ENCODE measurements at regions not wholly inside any gene's neighbourhood (a gene's known extent, or its start where the extent isn't known, plus 50 kb on each side); places are given as distances from the start of the nearest gene placed in this dataset.

DNA sequence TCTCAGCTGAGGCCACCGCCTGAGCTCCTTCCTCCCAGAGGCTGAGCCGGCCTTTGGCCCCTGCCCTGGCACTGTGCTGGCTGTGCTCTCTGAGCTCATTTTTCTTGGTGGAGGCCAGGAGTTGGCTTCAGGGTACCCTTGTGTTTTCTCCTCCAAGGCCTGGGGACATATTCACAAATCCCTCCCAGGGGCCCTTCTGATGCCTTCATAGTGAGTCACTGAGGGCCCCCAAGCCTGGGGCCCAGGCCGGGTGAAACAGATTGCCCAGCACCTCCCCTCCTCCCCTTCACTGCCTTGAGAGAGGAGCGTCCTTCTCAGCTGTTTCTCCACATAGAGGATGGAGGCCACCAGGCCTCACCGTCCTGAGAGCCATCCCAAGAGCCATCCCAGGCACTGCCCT lies 105.8 kb downstream of the SIK1 start:
- H3K4me3 ChIP-seq (ENCODE audit: low read depth in 1 of 2, low read length in 2 of 2), result no peak overlapping the region
- no peak overlapping the region for H3K27ac ChIP-seq (ENCODE audit: low read length)
- H3K4me1 ChIP-seq (ENCODE audit: control insufficient read depth in 1 of 2, insufficient read depth in 2 of 2, low read length in 2 of 2), result peaks cover 0 to 7% of the 10 kb centered on the region in 2 donors
- no peaks in the 10 kb centered on the region for H3K27me3 ChIP-seq (ENCODE audit: low read depth, low read length)
- peaks cover 0 to 3% of the 10 kb centered on the region in 2 donors for H3K9me3 ChIP-seq (ENCODE audit: control insufficient read depth in 1 of 2, low read length in 2 of 2)
- no peaks in the 10 kb centered on the region for H3K36me3 ChIP-seq (ENCODE audit: control insufficient read depth in 1 of 2, insufficient read depth in 2 of 2, low read length in 2 of 2)

DNA sequence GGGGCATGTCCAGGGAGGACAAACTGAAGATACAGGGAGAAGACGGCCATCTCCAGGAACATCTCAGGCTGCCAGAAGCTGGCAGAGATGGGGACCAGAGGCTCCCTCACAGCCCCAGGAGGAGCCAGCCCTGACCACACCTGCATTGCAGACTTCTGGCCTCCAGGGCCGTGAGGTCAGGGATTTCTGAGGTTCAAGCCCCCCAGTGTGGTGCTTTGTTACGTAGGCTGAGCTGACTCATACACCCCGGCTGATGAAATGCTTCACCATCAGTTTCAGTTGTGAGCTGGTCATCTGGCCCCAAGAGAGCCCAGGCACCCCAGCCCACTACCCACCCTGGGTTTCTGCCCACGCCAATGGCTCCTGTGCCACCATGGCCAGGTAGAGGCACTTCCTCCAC lies 106.4 kb downstream of the SIK1 start:
- Histone ChIP-seq H3K4me3 (ENCODE audit: low read depth in 1 of 2, low read length in 2 of 2) (no peak overlapping the region), H3K9me3 (ENCODE audit: control insufficient read depth in 1 of 2, low read length in 2 of 2) (peaks cover 0 to 3% of the 10 kb centered on the region in 2 donors), H3K4me1 (ENCODE audit: control insufficient read depth in 1 of 2, insufficient read depth in 2 of 2, low read length in 2 of 2) (peaks cover 0 to 7% of the 10 kb centered on the region in 2 donors), H3K27ac (ENCODE audit: low read length) (no peak overlapping the region), H3K36me3 (ENCODE audit: control insufficient read depth in 1 of 2, insufficient read depth in 2 of 2, low read length in 2 of 2) (no peaks in the 10 kb centered on the region), H3K27me3 (ENCODE audit: low read depth, low read length) (no peaks in the 10 kb centered on the region)

DNA sequence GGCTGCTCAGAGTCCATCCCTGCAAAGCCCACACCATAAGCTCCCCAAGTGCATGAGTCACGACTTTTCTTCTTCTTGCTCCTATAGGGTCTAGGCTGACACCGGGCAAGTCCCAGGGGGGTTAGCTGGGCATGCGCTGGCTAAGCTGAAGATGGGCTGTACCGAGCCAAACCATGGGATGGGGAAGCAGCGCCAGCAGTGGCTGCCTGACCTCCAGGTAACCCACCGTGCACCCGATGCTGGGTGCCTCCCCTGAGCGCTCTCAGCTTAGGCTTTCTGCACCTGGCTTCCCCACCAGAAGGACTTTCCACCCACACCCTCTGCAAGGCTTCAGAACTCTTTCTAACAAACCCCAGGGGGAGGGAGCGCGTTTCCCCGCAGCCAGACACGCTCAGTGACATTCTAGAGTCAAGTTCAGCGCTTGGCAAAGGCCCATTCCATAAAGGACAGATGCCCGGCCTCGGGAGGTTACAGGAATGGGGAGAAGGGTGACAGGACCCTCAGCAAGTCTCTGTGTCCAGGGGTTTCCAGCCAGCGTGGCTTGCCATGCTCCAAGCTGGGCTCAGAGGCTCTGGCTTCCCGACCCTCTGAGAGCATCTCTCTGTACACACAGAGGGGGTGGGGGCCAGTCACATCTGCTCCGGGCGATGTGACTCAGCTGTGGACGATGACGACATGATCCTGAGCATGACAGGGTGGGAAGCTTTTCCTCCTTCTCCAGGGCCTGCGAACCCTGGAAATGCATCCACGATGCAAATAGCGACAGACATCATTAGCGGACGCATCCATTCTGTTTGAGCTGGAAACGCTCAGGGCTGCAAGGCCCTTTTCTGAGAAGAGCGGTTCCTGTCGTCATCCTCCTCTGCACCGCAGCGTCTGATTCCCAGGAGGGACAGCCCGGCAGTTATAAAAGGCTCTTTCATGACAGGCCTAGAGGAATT lies 107.8 kb downstream of the SIK1 start:
- Histone ChIP-seq H3K4me1 (ENCODE audit: control insufficient read depth in 1 of 2, insufficient read depth in 2 of 2, low read length in 2 of 2) (peaks cover 0 to 7% of the 10 kb centered on the region in 2 donors), H3K4me3 (ENCODE audit: low read depth in 1 of 2, low read length in 2 of 2) (no peak overlapping the region), H3K27ac (ENCODE audit: low read length) (no peak overlapping the region), H3K36me3 (ENCODE audit: control insufficient read depth in 1 of 2, insufficient read depth in 2 of 2, low read length in 2 of 2) (no peaks in the 10 kb centered on the region), H3K9me3 (ENCODE audit: control insufficient read depth in 1 of 2, low read length in 2 of 2) (peaks cover 0 to 3% of the 10 kb centered on the region in 2 donors), H3K27me3 (ENCODE audit: low read depth, low read length) (no peaks in the 10 kb centered on the region)

DNA sequence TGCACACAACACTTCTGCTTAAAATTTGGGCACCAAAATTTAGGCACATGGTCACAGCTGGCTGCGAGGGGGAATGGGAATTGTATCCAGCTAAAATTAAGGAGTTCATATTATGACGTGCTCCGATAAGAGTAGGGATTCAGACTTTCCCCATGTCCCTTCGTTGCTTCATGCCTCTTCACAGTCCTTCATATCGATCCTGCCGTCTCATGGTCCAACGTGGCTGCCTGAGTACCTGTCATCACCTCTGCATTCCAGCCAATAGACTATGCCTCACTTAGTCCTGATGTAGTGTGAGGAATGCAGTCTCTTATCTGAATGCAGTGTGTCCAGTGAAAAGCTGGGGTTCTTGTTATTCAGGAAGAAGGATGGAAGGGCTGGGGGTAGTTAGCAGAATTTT lies 108.6 kb downstream of the SIK1 start:
- Histone ChIP-seq H3K9me3 (ENCODE audit: control insufficient read depth in 1 of 2, low read length in 2 of 2) (peaks cover 0 to 3% of the 10 kb centered on the region in 2 donors), H3K27me3 (ENCODE audit: low read depth, low read length) (no peaks in the 10 kb centered on the region), H3K4me1 (ENCODE audit: control insufficient read depth in 1 of 2, insufficient read depth in 2 of 2, low read length in 2 of 2) (peaks cover 0 to 7% of the 10 kb centered on the region in 2 donors), H3K27ac (ENCODE audit: low read length) (no peak overlapping the region), H3K4me3 (ENCODE audit: low read depth in 1 of 2, low read length in 2 of 2) (no peak overlapping the region), H3K36me3 (ENCODE audit: control insufficient read depth in 1 of 2, insufficient read depth in 2 of 2, low read length in 2 of 2) (no peaks in the 10 kb centered on the region)

DNA sequence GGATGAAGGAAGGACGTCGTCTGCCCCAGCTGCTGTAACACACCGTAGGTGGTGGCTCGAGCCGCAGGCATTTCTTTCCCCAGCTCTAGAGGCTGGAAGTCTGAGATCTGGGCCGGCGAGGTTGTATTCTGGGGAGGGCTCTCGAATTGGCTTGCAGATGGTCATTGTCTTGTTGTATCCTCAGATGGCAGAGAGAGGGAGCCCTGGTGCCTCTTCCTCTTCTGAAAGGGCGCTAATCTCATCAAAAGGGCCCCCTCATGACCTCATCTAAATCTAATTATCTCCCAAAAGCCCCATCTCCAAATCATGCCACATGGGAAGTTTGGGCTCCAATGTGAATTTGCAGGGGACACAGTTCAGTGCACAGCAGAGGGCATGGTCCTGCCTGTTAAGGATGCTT lies 109.0 kb downstream of the SIK1 start:
- Histone ChIP-seq H3K27ac (ENCODE audit: low read length) (no peak overlapping the region), H3K4me3 (ENCODE audit: low read depth in 1 of 2, low read length in 2 of 2) (no peak overlapping the region), H3K27me3 (ENCODE audit: low read depth, low read length) (no peaks in the 10 kb centered on the region), H3K9me3 (ENCODE audit: control insufficient read depth in 1 of 2, low read length in 2 of 2) (peaks cover 0 to 3% of the 10 kb centered on the region in 2 donors), H3K36me3 (ENCODE audit: control insufficient read depth in 1 of 2, insufficient read depth in 2 of 2, low read length in 2 of 2) (no peaks in the 10 kb centered on the region), H3K4me1 (ENCODE audit: control insufficient read depth in 1 of 2, insufficient read depth in 2 of 2, low read length in 2 of 2) (peaks cover 0 to 7% of the 10 kb centered on the region in 2 donors)

DNA sequence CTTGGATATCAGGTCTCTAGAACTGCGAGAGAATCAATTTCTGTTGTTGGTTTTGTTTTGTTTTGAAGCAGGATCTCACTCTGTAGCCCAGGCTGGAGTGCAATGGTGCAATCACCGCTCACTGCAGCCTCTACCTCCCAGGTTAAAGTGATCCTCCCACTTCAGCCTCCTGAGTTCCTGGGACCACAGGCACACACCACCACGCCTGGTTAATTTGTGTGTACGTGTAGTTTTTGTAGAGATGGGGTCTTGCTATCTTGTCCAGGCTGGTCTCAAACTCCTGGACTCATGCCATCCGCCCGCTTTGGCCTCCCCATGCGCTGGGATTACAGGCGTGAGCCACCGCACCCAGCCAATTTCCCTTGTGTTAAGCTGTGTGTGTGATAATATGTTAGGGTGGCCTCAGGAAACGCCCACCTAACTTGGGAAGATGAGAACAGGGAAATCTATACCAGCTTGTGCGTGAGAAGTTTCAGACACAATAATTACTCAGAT lies 109.6 kb downstream of the SIK1 start:
- Histone ChIP-seq H3K4me3 (ENCODE audit: low read depth in 1 of 2, low read length in 2 of 2) (no peak overlapping the region), H3K27ac (ENCODE audit: low read length) (no peak overlapping the region), H3K9me3 (ENCODE audit: control insufficient read depth in 1 of 2, low read length in 2 of 2) (peaks cover 0 to 3% of the 10 kb centered on the region in 2 donors), H3K36me3 (ENCODE audit: control insufficient read depth in 1 of 2, insufficient read depth in 2 of 2, low read length in 2 of 2) (no peaks in the 10 kb centered on the region), H3K4me1 (ENCODE audit: control insufficient read depth in 1 of 2, insufficient read depth in 2 of 2, low read length in 2 of 2) (peaks cover 0 to 7% of the 10 kb centered on the region in 2 donors), H3K27me3 (ENCODE audit: low read depth, low read length) (no peaks in the 10 kb centered on the region)

DNA sequence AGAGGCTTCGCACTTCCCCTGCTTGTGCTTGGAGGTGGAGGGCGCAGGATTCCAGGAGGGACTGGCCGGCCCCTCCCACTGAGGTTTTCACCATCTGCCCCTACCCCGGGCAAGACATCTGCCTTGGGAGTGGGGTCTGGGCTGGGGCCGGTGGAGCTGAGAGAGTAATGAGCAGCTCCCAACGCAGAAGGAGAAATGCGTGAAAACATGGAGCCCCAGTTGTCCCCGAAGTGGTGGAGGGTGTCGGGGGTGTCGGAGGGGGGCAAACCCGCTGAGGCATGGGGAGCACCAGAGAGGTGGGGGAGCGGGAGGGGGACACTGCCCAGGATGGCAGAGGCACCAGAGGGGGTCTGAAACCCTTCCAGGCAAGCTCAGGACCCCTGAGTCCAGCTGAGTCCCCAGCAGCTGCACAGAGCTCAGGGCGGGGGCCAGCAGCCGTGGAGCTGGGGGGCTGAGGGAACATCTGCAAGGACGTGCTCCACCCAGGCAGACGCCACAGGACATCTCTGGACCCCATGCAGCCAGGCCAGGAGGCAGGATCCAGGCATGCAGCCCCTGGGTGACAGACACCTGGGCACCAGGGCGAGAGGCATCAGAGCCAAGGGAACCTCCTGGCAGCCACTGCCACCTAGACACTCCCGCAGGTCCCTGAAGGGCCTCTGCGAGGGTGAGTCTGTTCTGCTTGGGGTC lies 110.6 kb downstream of the SIK1 start:
- Histone ChIP-seq H3K27ac (ENCODE audit: low read length) (no peak overlapping the region), H3K36me3 (ENCODE audit: control insufficient read depth in 1 of 2, insufficient read depth in 2 of 2, low read length in 2 of 2) (no peaks in the 10 kb centered on the region), H3K4me3 (ENCODE audit: low read depth in 1 of 2, low read length in 2 of 2) (no peak overlapping the region), H3K4me1 (ENCODE audit: control insufficient read depth in 1 of 2, insufficient read depth in 2 of 2, low read length in 2 of 2) (peaks cover 0 to 7% of the 10 kb centered on the region in 2 donors), H3K9me3 (ENCODE audit: control insufficient read depth in 1 of 2, low read length in 2 of 2) (peaks cover 0 to 3% of the 10 kb centered on the region in 2 donors), H3K27me3 (ENCODE audit: low read depth, low read length) (no peaks in the 10 kb centered on the region)

DNA sequence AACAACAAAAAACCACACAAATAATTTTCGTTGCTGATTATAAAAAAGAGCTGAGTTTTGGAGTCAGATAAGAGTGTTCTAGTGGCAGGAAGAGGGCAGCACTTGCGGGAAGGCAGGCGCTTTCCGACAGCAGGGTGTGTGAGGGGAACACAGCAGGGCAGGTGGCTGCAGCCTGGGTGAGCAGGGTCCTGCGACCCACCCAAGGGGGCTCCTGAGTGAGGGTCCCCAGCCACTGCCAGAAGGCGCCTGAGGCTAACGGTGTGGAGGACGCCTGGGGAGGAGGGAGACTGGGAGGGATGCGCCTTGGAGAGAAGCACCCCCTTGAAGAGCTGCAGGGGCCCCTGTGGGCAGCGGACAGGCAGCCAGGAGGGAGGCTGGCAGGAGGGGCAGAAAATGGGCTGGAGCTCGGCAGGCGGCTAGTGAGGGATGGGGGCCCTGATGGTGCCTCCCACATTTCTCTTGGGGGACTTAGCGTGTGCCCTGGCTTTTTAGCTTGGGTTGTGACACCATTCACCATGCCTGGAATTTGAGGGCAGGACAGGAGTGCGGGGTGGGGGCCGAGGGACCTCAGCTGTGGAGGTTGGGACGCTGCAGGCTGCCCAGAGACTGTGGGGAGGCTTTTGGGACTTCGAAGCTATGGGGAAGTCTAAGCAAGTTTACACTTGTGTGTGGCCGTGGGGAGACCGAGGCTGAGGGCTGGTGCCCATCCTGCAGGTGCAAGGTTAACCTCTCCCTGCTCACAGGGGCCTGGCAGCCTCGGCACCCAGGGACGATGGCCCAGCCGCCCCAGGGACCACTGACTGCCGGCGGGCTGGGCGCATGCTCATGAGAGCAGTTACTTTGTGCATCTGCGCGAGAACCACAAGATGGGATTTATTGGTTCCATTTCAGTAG lies 111.4 kb downstream of the SIK1 start:
- H3K27ac ChIP-seq (ENCODE audit: low read length), result no peak overlapping the region
- peaks cover 0 to 7% of the 10 kb centered on the region in 2 donors for H3K4me1 ChIP-seq (ENCODE audit: control insufficient read depth in 1 of 2, insufficient read depth in 2 of 2, low read length in 2 of 2)

DNA sequence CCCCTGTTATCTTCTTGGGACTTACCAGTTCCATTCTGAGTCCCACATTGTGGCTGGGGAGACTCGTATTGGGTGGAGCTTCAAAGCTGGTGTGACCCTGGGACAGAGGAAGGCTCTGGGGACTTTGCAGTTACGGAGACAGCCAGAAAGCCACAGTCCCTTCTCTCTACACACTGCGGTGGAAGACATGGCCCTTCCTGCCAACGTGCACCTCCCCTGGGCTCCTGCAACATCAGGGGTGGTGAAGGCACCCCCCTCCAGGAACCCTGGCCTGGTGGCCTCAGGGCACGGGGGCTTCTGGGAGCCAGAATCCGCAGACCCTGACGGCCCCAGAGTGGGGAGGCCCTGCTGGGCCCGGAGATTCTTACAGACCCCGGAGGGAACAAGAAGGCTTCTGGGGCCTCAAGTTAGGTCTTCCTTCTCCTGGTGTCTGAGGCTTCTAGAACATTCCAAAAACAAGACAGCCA lies 113.0 kb downstream of the SIK1 start:
- no peaks in the 10 kb centered on the region for H3K36me3 ChIP-seq (ENCODE audit: control insufficient read depth in 1 of 2, insufficient read depth in 2 of 2, low read length in 2 of 2)
- peaks cover 0 to 3% of the 10 kb centered on the region in 2 donors for H3K9me3 ChIP-seq (ENCODE audit: control insufficient read depth in 1 of 2, low read length in 2 of 2)
- peaks cover 0 to 5% of the 10 kb centered on the region in 2 donors for H3K4me1 ChIP-seq (ENCODE audit: control insufficient read depth in 1 of 2, insufficient read depth in 2 of 2, low read length in 2 of 2)
- H3K27ac ChIP-seq (ENCODE audit: low read length), result no peak overlapping the region
- H3K4me3 ChIP-seq (ENCODE audit: low read depth in 1 of 2, low read length in 2 of 2), result no peak overlapping the region
- no peaks in the 10 kb centered on the region for H3K27me3 ChIP-seq (ENCODE audit: low read depth, low read length)

More for the DNA sequence above, 111.4 kb downstream of the SIK1 start:
- H3K9me3 ChIP-seq (ENCODE audit: control insufficient read depth in 1 of 2, low read length in 2 of 2), result peaks cover 0 to 3% of the 10 kb centered on the region in 2 donors
- H3K4me3 ChIP-seq (ENCODE audit: low read depth in 1 of 2, low read length in 2 of 2), result no peak overlapping the region
- H3K36me3 ChIP-seq (ENCODE audit: control insufficient read depth in 1 of 2, insufficient read depth in 2 of 2, low read length in 2 of 2), result no peaks in the 10 kb centered on the region
- no peaks in the 10 kb centered on the region for H3K27me3 ChIP-seq (ENCODE audit: low read depth, low read length)

DNA sequence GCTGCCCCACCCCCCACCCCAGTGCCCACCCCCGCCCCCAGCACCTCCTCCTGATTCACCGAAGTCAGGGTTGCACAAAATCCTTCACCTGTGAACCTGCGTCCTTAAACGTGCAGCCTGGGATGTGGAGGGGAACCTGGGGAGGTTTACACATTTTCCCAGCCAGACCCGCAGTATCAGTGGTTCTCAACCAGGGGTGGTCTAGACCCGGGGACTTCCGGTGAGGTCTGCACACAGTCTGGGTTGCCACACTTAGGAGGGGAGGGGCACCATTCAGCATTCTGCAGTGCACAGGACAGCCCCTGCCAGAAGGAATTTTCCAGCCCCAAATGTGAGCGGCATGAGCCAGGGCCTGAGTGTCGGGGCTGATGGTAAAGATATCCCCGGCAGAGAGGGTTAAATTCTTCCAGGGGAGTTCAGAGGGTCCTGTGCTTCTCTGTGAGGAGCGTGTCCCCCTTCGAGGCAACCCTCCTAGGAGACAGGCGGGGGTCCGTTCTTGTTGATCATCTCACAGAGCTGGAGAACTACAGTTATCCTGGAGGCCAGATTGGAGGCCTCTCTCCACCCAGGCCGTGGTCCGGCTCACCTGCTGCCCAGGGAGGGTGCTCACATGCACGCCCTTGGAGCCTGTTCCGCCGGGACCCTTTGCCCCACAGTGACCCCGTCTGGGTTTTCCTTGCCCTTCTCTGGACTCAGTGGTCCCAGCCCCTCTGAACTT lies 113.6 kb downstream of the SIK1 start:
- H3K4me3 ChIP-seq (ENCODE audit: low read depth in 1 of 2, low read length in 2 of 2), result no peak overlapping the region
- H3K27me3 ChIP-seq (ENCODE audit: low read depth, low read length), result no peaks in the 10 kb centered on the region
- H3K4me1 ChIP-seq (ENCODE audit: control insufficient read depth in 1 of 2, insufficient read depth in 2 of 2, low read length in 2 of 2), result no peaks in the 10 kb centered on the region
- H3K36me3 ChIP-seq (ENCODE audit: control insufficient read depth in 1 of 2, insufficient read depth in 2 of 2, low read length in 2 of 2), result no peaks in the 10 kb centered on the region
- H3K27ac ChIP-seq (ENCODE audit: low read length), result no peak overlapping the region
- H3K9me3 ChIP-seq (ENCODE audit: control insufficient read depth in 1 of 2, low read length in 2 of 2), result peaks cover 0 to 3% of the 10 kb centered on the region in 2 donors

Data from muscle layer of duodenum (tissue), 2 donors.